Muscle layer of duodenum (tissue), 2 donors: ENCODE measurements at regions not wholly inside any gene's neighbourhood (a gene's known extent, or its start where the extent isn't known, plus 50 kb on each side); places are given as distances from the start of the nearest gene placed in this dataset.

ENCODE experiments used
- H3K27ac ChIP-seq: one replicate; pipeline ENCODE4 v1.7.0; 2013; ENCODE audit warnings: mild to moderate bottlenecking, low read length
- H3K27me3 ChIP-seq: one replicate; pipeline ENCODE4 v1.7.0; 2013; ENCODE audit warnings: low read depth, mild to moderate bottlenecking, control low read depth, low read length
- H3K36me3 ChIP-seq, 2 donors: one replicate each; pipeline ENCODE4 v1.7.0; 2013; ENCODE audit warnings: low read length in 2 of 2, control low read depth in 1 of 2, mild to moderate bottlenecking in 1 of 2; ENCODE audit not compliant: insufficient read depth in 2 of 2, control insufficient read depth in 1 of 2
- H3K4me1 ChIP-seq, 2 donors: one replicate each; pipeline ENCODE4 v1.7.0; 2013; ENCODE audit warnings: low read length in 2 of 2, mild to moderate bottlenecking in 2 of 2, control low read depth in 1 of 2, moderate library complexity in 1 of 2; ENCODE audit not compliant: insufficient read depth in 2 of 2, control insufficient read depth in 1 of 2
- H3K4me3 ChIP-seq, 2 donors: one replicate each; pipeline ENCODE4 v1.7.0; 2013; ENCODE audit warnings: low read length in 2 of 2, low read depth in 1 of 2, mild to moderate bottlenecking in 1 of 2
- H3K9me3 ChIP-seq, 2 donors: one replicate each; pipeline ENCODE4 v1.7.0; 2013; ENCODE audit warnings: low read length in 2 of 2, control low read depth in 1 of 2, mild to moderate bottlenecking in 1 of 2; ENCODE audit not compliant: control insufficient read depth in 1 of 2
- donor health status: healthy.

DNA sequence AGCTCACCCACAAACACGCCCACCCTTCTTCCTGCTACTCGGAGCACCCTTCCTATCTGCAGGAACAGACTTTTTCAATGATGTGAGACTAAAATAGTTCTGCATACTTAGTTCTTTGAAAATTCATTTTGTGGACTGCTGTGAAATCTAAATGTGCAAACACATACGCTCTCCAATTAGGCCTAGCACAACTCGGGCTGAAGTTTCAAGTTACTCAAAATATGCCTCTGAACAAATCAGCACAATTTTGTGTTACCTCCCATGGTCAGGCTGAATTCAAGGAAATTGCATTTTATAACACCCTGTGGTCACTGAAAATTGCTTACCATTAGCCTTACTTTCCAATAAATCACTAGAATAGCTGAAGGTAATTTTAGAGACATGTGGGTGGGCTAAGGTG is 323.8 kb upstream of the ADCY2 start:
- no peaks in the 10 kb centered on the region for H3K4me1 ChIP-seq
- H3K4me3 ChIP-seq: no peak overlapping the region
- H3K27me3 ChIP-seq: no peaks in the 10 kb centered on the region
- H3K36me3 ChIP-seq: no peaks in the 10 kb centered on the region
- no peaks in the 10 kb centered on the region for H3K9me3 ChIP-seq
- H3K27ac ChIP-seq: no peak overlapping the region

- Histone ChIP-seq H3K9me3 (no peaks in the 10 kb centered on the region), H3K27me3 (no peaks in the 10 kb centered on the region), H3K27ac (no peak overlapping the region), H3K4me1 (no peaks in the 10 kb centered on the region), H3K36me3 (no peaks in the 10 kb centered on the region), H3K4me3 (no peak overlapping the region)
These were observed 322.3 kb upstream of the ADCY2 start for GRCh38 chr5:7073666-7074065.

DNA sequence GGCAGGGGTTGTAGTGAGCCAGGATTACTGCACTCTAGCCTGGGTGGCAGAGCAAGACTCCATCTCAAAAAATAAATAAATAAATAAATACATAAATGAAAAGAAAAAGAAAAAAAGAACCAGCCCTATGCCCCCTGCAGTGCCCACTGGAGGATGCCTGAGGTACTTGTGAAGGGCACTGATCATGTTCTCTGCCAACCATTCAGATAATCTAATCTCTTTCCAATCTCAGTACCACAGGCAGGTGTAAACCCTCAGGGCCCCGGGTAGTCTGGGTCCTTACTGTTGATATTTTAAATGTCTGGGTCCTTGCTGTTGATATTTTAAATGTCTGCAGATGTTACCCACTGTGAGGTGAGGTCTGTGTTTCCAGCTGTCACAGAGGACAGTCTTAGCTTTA is 321.8 kb upstream of the ADCY2 start:
- Histone ChIP-seq H3K4me3 (no peak overlapping the region), H3K27ac (no peak overlapping the region), H3K27me3 (no peaks in the 10 kb centered on the region), H3K36me3 (no peaks in the 10 kb centered on the region), H3K9me3 (no peaks in the 10 kb centered on the region), H3K4me1 (no peaks in the 10 kb centered on the region)

DNA sequence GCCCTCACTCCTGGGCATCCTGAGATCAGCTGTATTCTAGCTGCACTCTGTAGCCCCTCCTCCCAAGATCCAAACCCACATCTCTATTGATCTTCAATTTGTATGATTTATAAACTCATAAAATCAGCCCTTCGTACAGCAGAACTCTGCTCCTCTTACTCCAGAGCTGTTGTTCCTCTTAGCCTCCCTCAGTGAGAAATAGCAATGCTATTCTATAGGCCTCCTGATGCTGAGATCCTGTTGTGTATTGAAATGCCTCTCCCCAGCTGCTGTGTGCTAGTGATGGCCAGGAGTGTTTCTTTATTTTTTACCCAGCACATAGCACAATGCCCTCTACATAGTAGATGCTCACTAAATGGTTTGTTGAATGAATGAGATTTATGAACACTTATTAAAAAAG is 320.5 kb upstream of the ADCY2 start:
- Histone ChIP-seq H3K36me3 (no peaks in the 10 kb centered on the region), H3K27ac (no peak overlapping the region), H3K9me3 (no peaks in the 10 kb centered on the region), H3K4me3 (no peak overlapping the region), H3K27me3 (no peaks in the 10 kb centered on the region), H3K4me1 (no peaks in the 10 kb centered on the region)

DNA sequence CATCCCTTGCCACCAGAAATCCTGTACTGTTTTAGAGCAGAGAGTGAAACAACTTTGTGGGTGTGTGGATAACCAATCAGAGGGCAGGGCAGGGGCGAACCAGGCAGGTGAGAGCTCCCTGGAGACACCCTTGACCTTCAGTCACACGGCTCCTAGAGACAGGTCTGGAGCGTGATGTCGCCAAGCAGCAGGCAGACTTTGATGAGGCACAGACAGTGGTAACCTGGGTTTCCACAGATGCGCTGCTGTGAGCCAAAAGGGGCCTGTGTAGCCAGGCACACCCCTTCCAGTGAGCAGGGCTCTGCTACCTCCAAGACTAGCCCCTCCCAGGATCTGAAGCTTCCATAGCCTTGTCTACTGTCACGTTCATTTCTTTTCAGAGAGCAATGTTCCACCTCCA is 317.8 kb upstream of the ADCY2 start:
- H3K4me1 ChIP-seq: no peaks in the 10 kb centered on the region
- no peak overlapping the region for H3K27ac ChIP-seq
- H3K9me3 ChIP-seq: no peaks in the 10 kb centered on the region
- no peaks in the 10 kb centered on the region for H3K36me3 ChIP-seq
- no peak overlapping the region for H3K4me3 ChIP-seq
- H3K27me3 ChIP-seq: no peaks in the 10 kb centered on the region

- no peaks in the 10 kb centered on the region for H3K36me3 ChIP-seq
- H3K27ac ChIP-seq: no peak overlapping the region
- no peaks in the 10 kb centered on the region for H3K9me3 ChIP-seq
- H3K4me1 ChIP-seq: no peaks in the 10 kb centered on the region
- H3K4me3 ChIP-seq: no peak overlapping the region
- no peaks in the 10 kb centered on the region for H3K27me3 ChIP-seq
These were observed 317.0 kb upstream of the ADCY2 start for GRCh38 chr5:7078901-7079300.

DNA sequence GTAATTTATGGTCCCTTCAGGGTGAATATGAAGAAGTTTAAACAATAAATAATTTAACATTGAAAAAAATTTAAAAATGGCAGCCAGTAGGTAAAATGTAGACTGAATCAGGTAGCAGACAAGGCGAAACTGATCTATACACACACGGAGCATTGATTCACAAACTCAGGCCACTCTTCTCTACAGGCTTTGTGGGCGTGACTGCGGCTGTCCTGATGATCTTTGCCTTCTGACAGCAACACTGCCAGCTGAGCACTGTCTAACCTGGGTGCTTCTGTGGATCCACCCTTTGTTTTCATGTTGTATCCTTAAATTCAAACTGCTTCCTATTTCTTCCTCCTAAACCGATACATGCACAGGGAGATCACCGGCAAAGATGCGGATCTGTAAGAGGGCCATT is 315.4 kb upstream of the ADCY2 start:
- H3K4me1 ChIP-seq: no peaks in the 10 kb centered on the region
- H3K4me3 ChIP-seq: no peak overlapping the region
- H3K27me3 ChIP-seq: no peaks in the 10 kb centered on the region
- H3K27ac ChIP-seq: no peak overlapping the region
- H3K36me3 ChIP-seq: no peaks in the 10 kb centered on the region
- no peaks in the 10 kb centered on the region for H3K9me3 ChIP-seq

- no peaks in the 10 kb centered on the region for H3K9me3 ChIP-seq
- no peaks in the 10 kb centered on the region for H3K4me1 ChIP-seq
- no peaks in the 10 kb centered on the region for H3K27me3 ChIP-seq
- no peak overlapping the region for H3K4me3 ChIP-seq
- no peaks in the 10 kb centered on the region for H3K36me3 ChIP-seq
- H3K27ac ChIP-seq: no peak overlapping the region
These were observed 308.1 kb upstream of the ADCY2 start for GRCh38 chr5:7087719-7088297.

GRCh38 chr5:7088849-7089248 is 307.1 kb upstream of the ADCY2 start:
- no peaks in the 10 kb centered on the region for H3K4me1 ChIP-seq
- H3K4me3 ChIP-seq: no peak overlapping the region
- no peaks in the 10 kb centered on the region for H3K9me3 ChIP-seq
- H3K27ac ChIP-seq: no peak overlapping the region
- H3K36me3 ChIP-seq: no peaks in the 10 kb centered on the region
- no peaks in the 10 kb centered on the region for H3K27me3 ChIP-seq

GRCh38 chr5:7094626-7095025 is 301.3 kb upstream of the ADCY2 start:
- Histone ChIP-seq H3K4me3 (no peak overlapping the region), H3K36me3 (no peaks in the 10 kb centered on the region), H3K27ac (no peak overlapping the region), H3K27me3 (no peaks in the 10 kb centered on the region), H3K4me1 (no peaks in the 10 kb centered on the region), H3K9me3 (no peaks in the 10 kb centered on the region)

- no peak overlapping the region for H3K27ac ChIP-seq
- H3K9me3 ChIP-seq: no peaks in the 10 kb centered on the region
- H3K4me1 ChIP-seq: no peaks in the 10 kb centered on the region
- no peaks in the 10 kb centered on the region for H3K36me3 ChIP-seq
- no peak overlapping the region for H3K4me3 ChIP-seq
- H3K27me3 ChIP-seq: no peaks in the 10 kb centered on the region
These were observed 299.6 kb upstream of the ADCY2 start for GRCh38 chr5:7096294-7096693.

GRCh38 chr5:7105358-7105757 is 290.6 kb upstream of the ADCY2 start:
- Histone ChIP-seq H3K27me3 (no peaks in the 10 kb centered on the region), H3K4me1 (no peaks in the 10 kb centered on the region), H3K9me3 (no peaks in the 10 kb centered on the region), H3K4me3 (no peak overlapping the region), H3K27ac (no peak overlapping the region), H3K36me3 (no peaks in the 10 kb centered on the region)
